ENCODE measurements at regions not wholly inside any gene's neighbourhood (a gene's known extent, or its start where the extent isn't known, plus 50 kb on each side); places are given as distances from the start of the nearest gene placed in this dataset.

DNA sequence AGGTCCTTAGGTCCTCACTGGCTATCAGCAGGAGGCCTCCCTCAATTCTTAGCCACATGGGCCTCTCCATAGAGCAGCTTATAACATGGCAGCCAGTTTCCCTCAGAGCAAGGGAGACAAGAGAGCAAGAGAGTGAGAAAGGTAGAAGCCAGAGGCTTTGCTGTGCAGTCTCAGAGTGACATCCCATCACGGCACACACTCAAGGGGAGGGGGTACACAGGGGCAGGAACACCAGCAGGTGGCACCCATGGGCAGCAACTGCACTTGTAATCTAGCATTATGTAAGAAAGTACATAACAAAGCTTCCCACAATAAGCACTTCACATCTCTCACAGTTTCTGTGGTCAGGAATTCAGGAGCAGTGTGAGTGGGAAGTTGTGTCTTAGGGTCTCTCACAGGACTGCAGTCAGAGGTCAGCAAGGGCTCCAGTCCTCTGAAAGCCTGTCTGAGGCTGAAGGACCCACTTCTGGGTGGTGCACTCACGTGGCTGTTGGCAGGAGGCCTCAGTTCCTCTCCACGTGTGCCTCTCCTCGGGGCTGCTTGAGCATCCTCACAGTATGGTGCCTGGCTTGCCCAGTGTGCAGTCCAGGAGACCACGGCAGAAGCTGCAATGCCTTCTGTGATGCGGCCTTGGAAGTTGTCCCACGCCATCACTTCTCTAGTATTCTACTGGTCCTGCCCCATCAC lies 159.4 kb downstream of the OAT start:
- Histone ChIP-seq H3K56ac (ENCODE audit: extremely low read depth, insufficient read depth, low read length) (no peak overlapping the region), H4K8ac (ENCODE audit: low read depth in 2 of 2, low read length in 2 of 2) (no peak overlapping the region), H2AK5ac (ENCODE audit: low read depth, low read length) (no peak overlapping the region), H3K4me1 (ENCODE audit: control insufficient read depth, insufficient read depth, low read length) (no peaks in the 10 kb centered on the region), H2BK20ac (ENCODE audit: low read depth, low read length) (no peak overlapping the region), H3K27ac (ENCODE audit: insufficient read depth, low read length) (no peak overlapping the region), H3K14ac (replicated peaks; ENCODE audit: low read depth, low read length) (no peak overlapping the region), H3K18ac (ENCODE audit: low read depth, low read length) (no peak overlapping the region), H3K23ac (ENCODE audit: low read depth, low read length) (no peak overlapping the region), H3K4ac (ENCODE audit: low read depth, low read length) (no peak overlapping the region), H4K5ac (ENCODE audit: low read depth, low read length) (no peak overlapping the region), H2AFZ (replicated peaks; ENCODE audit: low read length, poor library complexity) (no peak overlapping the region), H3K36me3 (ENCODE audit: control insufficient read depth, insufficient read depth, low read length) (no peaks in the 10 kb centered on the region), H3K9me1 (ENCODE audit: insufficient read depth, low read length) (no peaks in the 10 kb centered on the region), H3K9me3 (ENCODE audit: control insufficient read depth, insufficient read depth, low read length) (peaks cover 24% of the 10 kb centered on the region), H2BK5ac (ENCODE audit: low read depth, low read length, poor library complexity, severe bottlenecking) (no peak overlapping the region), H3K4me2 (ENCODE audit: low read depth, low read length) (no peak overlapping the region), H4K91ac (ENCODE audit: insufficient read depth, low read depth, low read length) (no peak overlapping the region), H3K79me1 (ENCODE audit: low read depth in 1 of 2, low read length in 2 of 2) (no peaks in the 10 kb centered on the region), H2BK120ac (ENCODE audit: low read depth, low read length) (no peak overlapping the region), H3K9ac (ENCODE audit: low read depth, low read length) (no peak overlapping the region), H3K4me3 (ENCODE audit: insufficient read depth, low read depth, low read length) (no peak overlapping the region), H2AK9ac (replicated peaks; ENCODE audit: low read depth, low read length, poor library complexity) (no peak overlapping the region), H4K20me1 (ENCODE audit: insufficient read depth, low read length) (no peaks in the 10 kb centered on the region), H3K27me3 (ENCODE audit: control insufficient read depth, insufficient read depth, low read length) (no peaks in the 10 kb centered on the region), H2BK15ac (ENCODE audit: low read depth, low read length) (no peak overlapping the region)
- DNase-seq, result no peak
- intact Hi-C loops (cut with micrococcal nuclease) (no loop called here), dilution Hi-C loops (cut with HindIII; ENCODE audit: low sequenced_read_pairs, unreplicated experiment) (no loop called here), in situ Hi-C loops (cut with MboI; ENCODE audit: low sequenced_read_pairs) (no loop called here)
- BruUV-seq (replicated peaks), result no TSS peak
- 17% methylated on average over 1 of the region's 7 CpGs; no CpG with 5 or more reads in 1 of the 2 experiments for WGBS, 2 experiments (ENCODE audit: extremely low coverage in 2 of 2, insufficient read length in 1 of 2)
- CTCF ChIA-PET, result interaction anchor here (0.5 to 0.9 kb wide), 2 partner anchors 77 to 130 kb away, joined by 3 read pairs; no protein-coding TSS in a partner anchor
- TF ChIP-seq POLR2A (IDR thresholded peaks at IDR 0.05; ENCODE audit: low read depth, low read length) (no peak), CTCF (conservative IDR thresholded peaks at IDR 0.05; ENCODE audit: low read depth, low read length) (no peak), FOS (IDR thresholded peaks at IDR 0.05; ENCODE audit: low read depth, low read length) (no peak), SMC3 (IDR thresholded peaks at IDR 0.05; ENCODE audit: low read depth, low read length) (no peak), CEBPB (IDR thresholded peaks at IDR 0.05; ENCODE audit: low read depth, low read length) (no peak), MAZ (IDR thresholded peaks at IDR 0.05; ENCODE audit: borderline replicate concordance, low read depth, low read length) (no peak), BHLHE40 (IDR thresholded peaks at IDR 0.05; ENCODE audit: low read depth, low read length) (no peak), USF2 (IDR thresholded peaks at IDR 0.05; ENCODE audit: low read depth, low read length) (no peak), RFX5 (IDR thresholded peaks at IDR 0.05; ENCODE audit: low read depth, low read length) (no peak), ELK1 (IDR thresholded peaks at IDR 0.05; ENCODE audit: borderline replicate concordance, low read depth, low read length) (no peak), CHD1 (IDR thresholded peaks at IDR 0.05; ENCODE audit: low read depth, low read length) (no peak), RCOR1 (IDR thresholded peaks at IDR 0.05; ENCODE audit: insufficient replicate concordance, low read length) (no peak), MAFK (IDR thresholded peaks at IDR 0.05; ENCODE audit: low read depth, low read length) (no peak), NFE2L2 (IDR thresholded peaks at IDR 0.05; ENCODE audit: low read depth, low read length) (no peak), RAD21 (IDR thresholded peaks at IDR 0.05; ENCODE audit: low read length) (no peak), MXI1 (IDR thresholded peaks at IDR 0.05; ENCODE audit: borderline replicate concordance, low read depth, low read length) (no peak)
- POLR2A ChIA-PET (ENCODE audit: unreplicated experiment), result no interaction called here
- ATAC-seq (ENCODE audit: low read depth), result no peak
